SHP77 treated with DMSO at 0.1 percent for 48 hours (cell line): ENCODE measurements at regions not wholly inside any gene's neighbourhood (a gene's known extent, or its start where the extent isn't known, plus 50 kb on each side); places are given as distances from the start of the nearest gene placed in this dataset.
"Not testable (repeated sequence)": the region's sequence is repeated elsewhere in the genome, so short reads cannot be mapped to it uniquely, and the experiment has no call there.

Experiments used
- DNase-seq: peaks from one replicate; lab custom pipeline; 2025; lab: John Stamatoyannopoulos, UW

GRCh38 chr4:74505355-74505978, 60.5 kb downstream of the AREG start:
- not testable (repeated sequence) for DNase-seq

GRCh38 chr4:74509363-74509762, 64.4 kb downstream of the AREG start:
- not testable (repeated sequence) for DNase-seq

GRCh38 chr4:74516303-74516702, 71.4 kb downstream of the AREG start:
- no peak for DNase-seq

- DNase-seq, result no peak
Observed at GRCh38 chr4:74517996-74518395, 73.1 kb downstream of the AREG start.

GRCh38 chr4:74522251-74522991, 77.5 kb downstream of the AREG start:
- no peak for DNase-seq

GRCh38 chr4:74523096-74523495, 78.2 kb downstream of the AREG start:
- DNase-seq, result no peak

GRCh38 chr4:74524985-74525384, 80.0 kb downstream of the AREG start:
- DNase-seq, result no peak

GRCh38 chr4:74527049-74527448, 82.1 kb downstream of the AREG start:
- no peak for DNase-seq

- DNase-seq, result no peak
Observed at GRCh38 chr4:74528178-74528577, 83.2 kb downstream of the AREG start.

GRCh38 chr4:74529284-74530041, 84.5 kb downstream of the AREG start:
- DNase-seq, result no peak

GRCh38 chr4:74531963-74532794, 87.2 kb downstream of the AREG start:
- DNase-seq, result peak; percentile 30

- no peak for DNase-seq
Observed at GRCh38 chr4:74534121-74534520, 89.2 kb downstream of the AREG start.

GRCh38 chr4:74534936-74535335, 90.0 kb downstream of the AREG start:
- no peak for DNase-seq

- DNase-seq, result no peak
Observed at GRCh38 chr4:74535512-74535911, 90.6 kb downstream of the AREG start.

GRCh38 chr4:74536557-74536956, 91.6 kb downstream of the AREG start:
- no peak for DNase-seq

- no peak for DNase-seq
Observed at GRCh38 chr4:74537459-74537858, 92.5 kb downstream of the AREG start.

GRCh38 chr4:74539044-74539790, 94.3 kb downstream of the AREG start:
- DNase-seq, result no peak

GRCh38 chr4:74540193-74540592, 95.3 kb downstream of the AREG start:
- DNase-seq, result no peak

GRCh38 chr4:74541667-74542066, 96.7 kb downstream of the AREG start:
- DNase-seq, result no peak

- DNase-seq, result no peak
Observed at GRCh38 chr4:74543231-74543781, 98.4 kb downstream of the AREG start.

GRCh38 chr4:74543983-74544382, 99.0 kb downstream of the AREG start:
- DNase-seq, result no peak
